ENCODE measurements at regions not wholly inside any gene's neighbourhood (a gene's known extent, or its start where the extent isn't known, plus 50 kb on each side); places are given as distances from the start of the nearest gene placed in this dataset.
"Not testable (repeated sequence)": the region's sequence is repeated elsewhere in the genome, so short reads cannot be mapped to it uniquely, and the experiment has no call there.

- no peak for DNase-seq
These were observed 54.6 kb downstream of the DKK1 start for GRCh38 chr10:52368725-52369124.

- not testable (repeated sequence) for DNase-seq
These were observed 60.1 kb downstream of the DKK1 start for GRCh38 chr10:52374207-52374606.

GRCh38 chr10:52376694-52377354 is 62.7 kb downstream of the DKK1 start:
- DNase-seq = no peak

GRCh38 chr10:52378124-52378523 is 64.0 kb downstream of the DKK1 start:
- DNase-seq = no peak

- no peak for DNase-seq
These were observed 65.2 kb downstream of the DKK1 start for GRCh38 chr10:52379287-52379686.

- DNase-seq = no peak
These were observed 69.0 kb downstream of the DKK1 start for GRCh38 chr10:52383088-52383487.

- DNase-seq = no peak
These were observed 73.7 kb downstream of the DKK1 start for GRCh38 chr10:52387744-52388143.

GRCh38 chr10:52390388-52390787 is 76.3 kb downstream of the DKK1 start:
- no peak for DNase-seq

GRCh38 chr10:52391927-52392602 is 78.0 kb downstream of the DKK1 start:
- DNase-seq = no peak

- DNase-seq = no peak
These were observed 80.2 kb downstream of the DKK1 start for GRCh38 chr10:52394246-52394645.

GRCh38 chr10:52400562-52400961 is 86.5 kb downstream of the DKK1 start:
- DNase-seq = no peak

- not testable (repeated sequence) for DNase-seq
These were observed 89.7 kb downstream of the DKK1 start for GRCh38 chr10:52403801-52404200.

GRCh38 chr10:52409195-52409594 is 95.1 kb downstream of the DKK1 start:
- no peak for DNase-seq

GRCh38 chr10:52409928-52410327 is 95.8 kb downstream of the DKK1 start:
- no peak for DNase-seq

- DNase-seq = no peak
These were observed 96.8 kb downstream of the DKK1 start for GRCh38 chr10:52410916-52411315.

- DNase-seq = no peak
These were observed 105.2 kb downstream of the DKK1 start for GRCh38 chr10:52419281-52419680.

- no peak for DNase-seq
These were observed 106.6 kb downstream of the DKK1 start for GRCh38 chr10:52420656-52421055.

- no peak for DNase-seq
These were observed 109.3 kb downstream of the DKK1 start for GRCh38 chr10:52423369-52423768.

GRCh38 chr10:52424341-52424740 is 110.3 kb downstream of the DKK1 start:
- DNase-seq = no peak

GRCh38 chr10:52434734-52435133 is 120.7 kb downstream of the DKK1 start:
- DNase-seq = no peak

- DNase-seq = no peak
These were observed 122.6 kb downstream of the DKK1 start for GRCh38 chr10:52436664-52437063.

GRCh38 chr10:52437205-52437646 is 123.1 kb downstream of the DKK1 start:
- no peak for DNase-seq

GRCh38 chr10:52438119-52438518 is 124.0 kb downstream of the DKK1 start:
- DNase-seq = no peak

- DNase-seq = peak; percentile 2
These were observed 126.7 kb downstream of the DKK1 start for GRCh38 chr10:52440612-52441285.
